D721Med (cell line): ENCODE measurements at regions not wholly inside any gene's neighbourhood (a gene's known extent, or its start where the extent isn't known, plus 50 kb on each side); places are given as distances from the start of the nearest gene placed in this dataset.
A peak's percentile ranks its signal among the peaks of the same experiment; 100 is the strongest.

Source experiments
- DNase-seq: peaks from one replicate; pipeline ENCODE4 v3.0.0; 2011; ENCODE audit warnings: low spot score; ENCODE audit not compliant: insufficient read length
- FAIRE-seq: peaks from 2 replicates; lab custom pipeline; 2011; peaks lifted over from hg19 to GRCh38; lab: Jason Lieb, UNC
- CTCF ChIP-seq: IDR thresholded peaks from 2 replicates; pipeline ENCODE4 v1.5.1; 2012; ENCODE audit warnings: mild to moderate bottlenecking, control low read depth; ENCODE audit not compliant: insufficient read depth; ENCODE audit errors: missing control alignments

GRCh38 chrX:121921258-121921657 is 873.8 kb downstream of the GLUD2 start:
- FAIRE-seq = no peak
- no peak for TF ChIP-seq CTCF
- no peak for DNase-seq

GRCh38 chrX:121931567-121931966 is 884.2 kb downstream of the GLUD2 start:
- no peak for TF ChIP-seq CTCF
- FAIRE-seq (no peak), DNase-seq (no peak)

GRCh38 chrX:121932688-121933087 is 885.3 kb downstream of the GLUD2 start:
- FAIRE-seq (no peak), DNase-seq (no peak)
- TF ChIP-seq CTCF = no peak

GRCh38 chrX:121949041-121949760 is 901.8 kb downstream of the GLUD2 start:
- no peak for TF ChIP-seq CTCF
- FAIRE-seq (no peak), DNase-seq (no peak)

GRCh38 chrX:121958886-121959285 is 911.5 kb downstream of the GLUD2 start:
- FAIRE-seq = no peak
- DNase-seq = no peak
- no peak for TF ChIP-seq CTCF

- no peak for FAIRE-seq
- no peak for TF ChIP-seq CTCF
- DNase-seq = no peak
These were observed 928.3 kb downstream of the GLUD2 start for GRCh38 chrX:121975671-121976070.

GRCh38 chrX:121987163-121987562 is 939.8 kb downstream of the GLUD2 start:
- no peak for DNase-seq
- peak; percentile 25 for FAIRE-seq
- no peak for TF ChIP-seq CTCF
